Coronary artery (tissue), 2 donors: ENCODE measurements at regions not wholly inside any gene's neighbourhood (a gene's known extent, or its start where the extent isn't known, plus 50 kb on each side); places are given as distances from the start of the nearest gene placed in this dataset.
"Not testable (repeated sequence)": the region's sequence is repeated elsewhere in the genome, so short reads cannot be mapped to it uniquely, and the experiment has no call there.

Source experiments
- DNase-seq: peaks from one replicate; pipeline ENCODE4 v3.0.0-alpha.2; 2017; ENCODE audit warnings: low spot score
- H3K27ac ChIP-seq, 2 donors: fragments of 200-600 bp; sonication (generic); one replicate each; pipeline ENCODE4 v1.5.1; 2016 to 2019
- H3K4me3 ChIP-seq: fragments of 200-600 bp; sonication (generic); 2 replicates; pipeline ENCODE4 v1.5.1; 2016; ENCODE audit warnings: mild to moderate bottlenecking, moderate library complexity
- TF ChIP-seq, protein P1 (sequence below): fragments of 200-600 bp; sonication (generic); IDR thresholded peaks from one replicate; pipeline ENCODE4 v1.5.1; 2019; ENCODE audit warnings: antibody characterized with exemption

GRCh38 chr2:16093639-16094529, 153.5 kb downstream of the MYCN start:
- TF ChIP-seq, protein P1, sequence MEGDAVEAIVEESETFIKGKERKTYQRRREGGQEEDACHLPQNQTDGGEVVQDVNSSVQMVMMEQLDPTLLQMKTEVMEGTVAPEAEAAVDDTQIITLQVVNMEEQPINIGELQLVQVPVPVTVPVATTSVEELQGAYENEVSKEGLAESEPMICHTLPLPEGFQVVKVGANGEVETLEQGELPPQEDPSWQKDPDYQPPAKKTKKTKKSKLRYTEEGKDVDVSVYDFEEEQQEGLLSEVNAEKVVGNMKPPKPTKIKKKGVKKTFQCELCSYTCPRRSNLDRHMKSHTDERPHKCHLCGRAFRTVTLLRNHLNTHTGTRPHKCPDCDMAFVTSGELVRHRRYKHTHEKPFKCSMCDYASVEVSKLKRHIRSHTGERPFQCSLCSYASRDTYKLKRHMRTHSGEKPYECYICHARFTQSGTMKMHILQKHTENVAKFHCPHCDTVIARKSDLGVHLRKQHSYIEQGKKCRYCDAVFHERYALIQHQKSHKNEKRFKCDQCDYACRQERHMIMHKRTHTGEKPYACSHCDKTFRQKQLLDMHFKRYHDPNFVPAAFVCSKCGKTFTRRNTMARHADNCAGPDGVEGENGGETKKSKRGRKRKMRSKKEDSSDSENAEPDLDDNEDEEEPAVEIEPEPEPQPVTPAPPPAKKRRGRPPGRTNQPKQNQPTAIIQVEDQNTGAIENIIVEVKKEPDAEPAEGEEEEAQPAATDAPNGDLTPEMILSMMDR, result no peak
- Histone ChIP-seq H3K27ac (no peak overlapping the region), H3K4me3 (no peak overlapping the region)
- DNase-seq, result no peak

- Histone ChIP-seq H3K4me3 (no peak overlapping the region), H3K27ac (no peak overlapping the region)
- no peak for DNase-seq
- TF ChIP-seq, protein P1, result no peak
Measured at GRCh38 chr2:16092861-16093638, 152.7 kb downstream of the MYCN start.

DNA sequence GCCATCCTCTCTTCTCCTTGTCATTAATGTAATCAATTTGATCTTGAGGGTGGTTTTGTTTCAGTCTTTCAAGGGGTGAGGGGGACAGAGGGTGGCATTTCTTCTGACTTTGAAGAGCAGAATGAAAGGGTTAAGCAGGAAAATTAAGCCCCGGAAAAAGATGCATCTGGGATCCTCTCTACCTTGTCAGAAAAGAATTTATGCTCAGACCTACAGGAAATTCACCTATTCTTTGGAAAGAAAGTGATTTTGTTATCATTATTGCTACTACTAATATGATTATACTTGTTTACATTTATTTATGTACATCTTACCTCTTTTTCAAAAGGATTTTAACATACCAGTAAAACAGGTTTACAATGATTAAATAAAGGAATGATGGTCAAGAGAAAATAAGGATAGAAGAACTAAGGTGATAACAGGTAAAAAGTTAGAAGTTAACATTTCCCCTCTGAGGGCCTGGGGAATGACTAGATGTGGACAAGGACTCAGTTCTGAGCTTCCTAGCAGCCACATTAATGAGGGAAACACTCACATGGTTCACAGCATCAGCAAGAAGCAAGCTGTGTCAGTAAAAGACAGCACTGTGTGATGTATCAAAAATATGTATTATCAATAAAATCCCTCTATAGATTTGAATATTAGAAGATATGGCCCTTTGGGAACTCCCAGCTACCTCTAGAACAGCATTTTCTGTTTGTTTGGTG, 151.4 kb downstream of the MYCN start:
- DNase-seq, result no peak
- TF ChIP-seq, protein P1, result no peak
- Histone ChIP-seq H3K27ac (no peak overlapping the region), H3K4me3 (no peak overlapping the region)

GRCh38 chr2:16090650-16091575, 150.6 kb downstream of the MYCN start:
- DNase-seq, result no peak
- no peak overlapping the region for H3K4me3 ChIP-seq
- TF ChIP-seq, protein P1, result no peak
- H3K27ac ChIP-seq, result no peak overlapping the region

DNA sequence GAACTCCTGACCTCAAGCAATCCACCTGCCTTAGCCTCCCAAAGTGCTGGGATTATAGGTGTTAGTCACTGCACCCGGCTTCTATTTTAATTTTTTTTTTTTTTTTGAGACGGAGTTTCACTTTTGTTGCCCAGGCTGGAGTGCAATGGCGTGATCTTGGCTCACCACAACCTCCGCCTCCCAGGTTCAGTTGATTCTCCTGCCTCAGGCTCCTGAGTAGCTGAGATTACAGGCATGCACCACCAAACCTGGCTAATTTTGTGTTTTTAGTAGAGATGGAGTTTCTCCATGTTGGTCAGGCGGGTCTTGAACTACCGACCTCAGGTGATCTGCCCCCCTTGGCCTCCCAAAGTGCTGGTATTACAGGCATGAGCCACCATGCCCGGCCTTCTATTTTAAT, 149.1 kb downstream of the MYCN start:
- H3K4me3 ChIP-seq, DNase-seq: not testable (repeated sequence)

GRCh38 chr2:16088802-16089112, 148.4 kb downstream of the MYCN start:
- TF ChIP-seq, protein P1, result no peak
- no peak for DNase-seq

More for the DNA sequence above, 149.1 kb downstream of the MYCN start:
- not testable (repeated sequence) for H3K27ac ChIP-seq

More at GRCh38 chr2:16088802-16089112, 148.4 kb downstream of the MYCN start:
- Histone ChIP-seq H3K27ac (no peak overlapping the region), H3K4me3 (no peak overlapping the region)
